Activated CD8-positive, alpha-beta T cell treated with anti-CD3 and anti-CD28 coated beads for 36 hours (primary cell): ENCODE measurements at regions not wholly inside any gene's neighbourhood (a gene's known extent, or its start where the extent isn't known, plus 50 kb on each side); places are given as distances from the start of the nearest gene placed in this dataset.
"Not testable (repeated sequence)": the region's sequence is repeated elsewhere in the genome, so short reads cannot be mapped to it uniquely, and the experiment has no call there.

Source experiments
- ATAC-seq: fragments of 200-7000 bp; cut with Tn5 transposase; one replicate; pipeline ENCODE4 v1.10.0; 2021; ENCODE audit warnings: mild to moderate bottlenecking, moderate library complexity
- CTCF ChIA-PET: fragments of 350-600 bp; sonication (Branson Sonifier 250); formaldehyde crosslinking; loops from one replicate; lab custom pipeline; 2021; ENCODE audit warnings: antibody characterized with exemption; lab: Charles Lee
- POLR2A ChIA-PET: fragments of 350-600 bp; sonication (Branson Sonifier 250); formaldehyde crosslinking; loops from one replicate; lab custom pipeline; 2021; ENCODE audit warnings: antibody characterized with exemption; lab: Charles Lee
- DNase-seq: peaks from one replicate; pipeline ENCODE4 v3.0.0-alpha.2; 2020
- H3K27ac Mint-ChIP-seq: one replicate; pipeline ENCODE4 v1.8.0; 2021; ENCODE audit warnings: mild to moderate bottlenecking, mixed read lengths
- H3K27me3 Mint-ChIP-seq: one replicate; pipeline ENCODE4 v1.8.0; 2021; ENCODE audit warnings: mixed read lengths
- H3K36me3 Mint-ChIP-seq: one replicate; pipeline ENCODE4 v1.8.0; 2021; ENCODE audit warnings: low read depth, mixed read lengths
- H3K4me1 Mint-ChIP-seq: one replicate; pipeline ENCODE4 v1.8.0; 2021; ENCODE audit warnings: low read depth, mixed read lengths
- H3K4me3 Mint-ChIP-seq: one replicate; pipeline ENCODE4 v1.8.0; 2021; ENCODE audit warnings: mild to moderate bottlenecking, moderate library complexity, mixed read lengths
- H3K9me3 Mint-ChIP-seq: one replicate; pipeline ENCODE4 v1.8.0; 2021; ENCODE audit warnings: mixed read lengths
- CTCF ChIP-seq: fragments of 200-600 bp; IDR thresholded peaks from one replicate; pipeline ENCODE4 v1.8.0; 2022; ENCODE audit warnings: antibody characterized with exemption, mild to moderate bottlenecking
- intact Hi-C: fragments of 100-400 bp; cut with micrococcal nuclease; formaldehyde crosslinking; loops from one replicate; pipeline ENCODE4 v1.10.0; 2022

GRCh38 chr2:55786280-55786679 lies 92.6 kb upstream of the PNPT1 start:
- DNase-seq (no peak), ATAC-seq (no peak)
- intact Hi-C loops, result no loop called here
- no peak overlapping the region for H3K27ac Mint-ChIP-seq
- no peaks in the 10 kb centered on the region for H3K9me3 Mint-ChIP-seq
- H3K27me3 Mint-ChIP-seq, result no peaks in the 10 kb centered on the region
- H3K4me1 Mint-ChIP-seq, result no peaks in the 10 kb centered on the region
- CTCF ChIA-PET, result interaction anchor here (1.0 kb wide), 1 partner anchor 344 kb away, joined by 3 read pairs; no protein-coding TSS in a partner anchor
- TF ChIP-seq CTCF, result no peak
- POLR2A ChIA-PET, result no interaction called here
- no peak overlapping the region for H3K4me3 Mint-ChIP-seq
- no peaks in the 10 kb centered on the region for H3K36me3 Mint-ChIP-seq

GRCh38 chr2:55783751-55784150 lies 90.1 kb upstream of the PNPT1 start:
- ATAC-seq, H3K9me3 Mint-ChIP-seq, H3K36me3 Mint-ChIP-seq, DNase-seq, POLR2A ChIA-PET, H3K27ac Mint-ChIP-seq, H3K27me3 Mint-ChIP-seq, H3K4me1 Mint-ChIP-seq, H3K4me3 Mint-ChIP-seq, CTCF ChIA-PET, intact Hi-C loops: not testable (repeated sequence)

GRCh38 chr2:55782528-55783173 lies 89.0 kb upstream of the PNPT1 start:
- H3K36me3 Mint-ChIP-seq, result no peaks in the 10 kb centered on the region
- no peak for TF ChIP-seq CTCF
- H3K9me3 Mint-ChIP-seq, result no peaks in the 10 kb centered on the region
- POLR2A ChIA-PET, result no interaction called here
- DNase-seq (no peak), ATAC-seq (no peak)
- CTCF ChIA-PET, result interaction anchor here (0.7 kb wide), 1 partner anchor 133 kb away, joined by 3 read pairs; no protein-coding TSS in a partner anchor
- H3K4me1 Mint-ChIP-seq, result no peaks in the 10 kb centered on the region
- H3K27me3 Mint-ChIP-seq, result peaks cover 5% of the 10 kb centered on the region
- no peak overlapping the region for H3K27ac Mint-ChIP-seq
- no peak overlapping the region for H3K4me3 Mint-ChIP-seq
- intact Hi-C loops, result no loop called here

- Mint-ChIP-seq H3K27ac (no peak overlapping the region), H3K27me3 (peaks cover 5% of the 10 kb centered on the region)
Observed at GRCh38 chr2:55781542-55781941, 87.9 kb upstream of the PNPT1 start.

GRCh38 chr2:55780697-55781096 lies 87.1 kb upstream of the PNPT1 start:
- DNase-seq (no peak), ATAC-seq (no peak)
- Mint-ChIP-seq H3K9me3 (no peaks in the 10 kb centered on the region), H3K4me1 (no peaks in the 10 kb centered on the region), H3K36me3 (no peaks in the 10 kb centered on the region), H3K4me3 (no peak overlapping the region), H3K27ac (no peak overlapping the region), H3K27me3 (peaks cover 5% of the 10 kb centered on the region)
- intact Hi-C loops, result no loop called here
- ChIA-PET POLR2A (no interaction called here), CTCF (no interaction called here)
- no peak for TF ChIP-seq CTCF

More at GRCh38 chr2:55781542-55781941, 87.9 kb upstream of the PNPT1 start:
- ATAC-seq (no peak), DNase-seq (no peak)
- no peak for TF ChIP-seq CTCF
- Mint-ChIP-seq H3K36me3 (no peaks in the 10 kb centered on the region), H3K4me1 (no peaks in the 10 kb centered on the region), H3K9me3 (no peaks in the 10 kb centered on the region), H3K4me3 (no peak overlapping the region)
- ChIA-PET CTCF (no interaction called here), POLR2A (no interaction called here)
- intact Hi-C loops, result no loop called here
